ENCODE measurements at regions not wholly inside any gene's neighbourhood (a gene's known extent, or its start where the extent isn't known, plus 50 kb on each side); places are given as distances from the start of the nearest gene placed in this dataset.

- TF ChIP-seq ZNF692 (tag by site-specific recombination; IDR thresholded peaks at IDR 0.05) (peak; percentile 61; the same call in 1 of the 2 replicates), ZNF629 (tag by site-specific recombination; IDR thresholded peaks at IDR 0.05) (peak; percentile 56; the same call in 1 of the 2 replicates)
These were observed 140.8 kb downstream of the DDX1 start (continued) for GRCh38 chr2:15732341-15733077.

GRCh38 chr2:15733867-15734673 lies 142.4 kb downstream of the DDX1 start:
- Histone ChIP-seq H3K36me3 (ENCODE audit: control insufficient read depth in 2 of 2, insufficient read depth in 1 of 2, low read length in 2 of 2) (no peaks in the 10 kb centered on the region), H3K27ac (ENCODE audit: extremely low read depth, low read depth, low read length) (no peak overlapping the region), H3K9me3 (ENCODE audit: control insufficient read depth, insufficient read depth, low read depth, low read length) (no peaks in the 10 kb centered on the region), H3K4me1 (ENCODE audit: control insufficient read depth, insufficient read depth, low read length) (peaks cover 17% of the 10 kb centered on the region), H3K4me3 (ENCODE audit: low read depth, low read length) (no peak overlapping the region)
- CTCF ChIA-PET: interaction anchor here (1.0 to 2.2 kb wide), 4 partner anchors 12 to 774 kb away, joined by 3 to 9 read pairs (median 4); no protein-coding TSS in a partner anchor
- POLR2A ChIA-PET: interaction anchor here (0.7 kb wide), 1 partner anchor 57 kb away, joined by 3 read pairs; no protein-coding TSS in a partner anchor
- TF ChIP-seq ZBTB10 (tag by site-specific recombination; IDR thresholded peaks at IDR 0.05) (no peak), ZNF660 (tag by site-specific recombination; IDR thresholded peaks at IDR 0.05) (no peak), ZNF223 (tag by site-specific recombination; IDR thresholded peaks at IDR 0.05) (no peak), AEBP2 (tag by site-specific recombination; IDR thresholded peaks at IDR 0.05; ENCODE audit: borderline replicate concordance) (no peak), GLI2 (tag by site-specific recombination; IDR thresholded peaks at IDR 0.05; ENCODE audit: borderline replicate concordance, low read depth) (no peak), TSHZ1 (tag by site-specific recombination; IDR thresholded peaks at IDR 0.05; ENCODE audit: borderline replicate concordance) (no peak), ZNF266 (tag by site-specific recombination; IDR thresholded peaks at IDR 0.05; ENCODE audit: low read depth) (no peak), ZBTB11 (tag by site-specific recombination; conservative IDR thresholded peaks at IDR 0.05; ENCODE audit: low read depth) (no peak), ZNF302 (tag by site-specific recombination; IDR thresholded peaks at IDR 0.05; ENCODE audit: low read depth) (no peak), MEIS1 (CRISPR knock-in tag; IDR thresholded peaks at IDR 0.05; ENCODE audit: borderline replicate concordance) (no peak), ZNF518A (tag by site-specific recombination; conservative IDR thresholded peaks at IDR 0.05; ENCODE audit: low read depth) (no peak), ZSCAN23 (tag by site-specific recombination; IDR thresholded peaks at IDR 0.05) (no peak)
